T-cell (primary cell): ENCODE measurements at regions not wholly inside any gene's neighbourhood (a gene's known extent, or its start where the extent isn't known, plus 50 kb on each side); places are given as distances from the start of the nearest gene placed in this dataset.
A peak's percentile ranks its signal among the peaks of the same experiment; 100 is the strongest.

Experiments used
- ATAC-seq, 4 experiments: fragments of 200-7000 bp in 3 of 4; fragments of 150-1000 bp in 1 of 4; cut with Tn5 transposase; replicated peaks in 1 of 4; 1 replicate in 3 of 4; 2 replicates in 1 of 4; pipeline ENCODE4 v1.10.0; 2021; ENCODE audit warnings: moderate library complexity in 3 of 4, mild to moderate bottlenecking in 2 of 4, moderate number of reproducible peaks in 1 of 4
- CTCF ChIA-PET, 2 donors: fragments of 300-600 bp; sonication (Branson Sonifier 250); formaldehyde crosslinking; loops; one replicate each; lab custom pipeline; 2022; ENCODE audit warnings: antibody characterized with exemption in 2 of 2; lab: Charles Lee
- POLR2A ChIA-PET, 2 donors: fragments of 300-600 bp; sonication (Branson Sonifier 250); formaldehyde crosslinking; loops; one replicate each; lab custom pipeline; 2022; ENCODE audit warnings: antibody characterized with exemption in 2 of 2; lab: Charles Lee
- DNase-seq, 35 experiments: peaks; one replicate each; pipeline versions ENCODE4 v3.0.0 to v3.0.0-alpha.2; 2013 to 2023
- H3K27ac ChIP-seq: one replicate; pipeline ENCODE4 v1.5.1; 2013; ENCODE audit warnings: low read length
- H3K27me3 ChIP-seq, 2 experiments: replicated peaks in 1 of 2; 1 replicate in 1 of 2; 2 replicates in 1 of 2; pipeline versions ENCODE4 v1.6.1 to v1.7.0; 2013; ENCODE audit warnings: low read length in 1 of 2, mixed read lengths in 1 of 2; ENCODE audit not compliant: control insufficient read depth in 2 of 2, insufficient read depth in 2 of 2; ENCODE audit errors: extremely low read depth in 1 of 2
- H3K36me3 ChIP-seq, 2 donors: 1 replicate in 1 of 2; 2 replicates in 1 of 2; pipeline versions ENCODE4 v1.6.1 to v1.7.0; 2013; ENCODE audit warnings: low read length in 1 of 2; ENCODE audit not compliant: control insufficient read depth in 2 of 2, insufficient read depth in 1 of 2; ENCODE audit errors: extremely low read depth in 1 of 2
- H3K4me1 ChIP-seq, 2 experiments: 1 replicate in 1 of 2; 2 replicates in 1 of 2; pipeline versions ENCODE4 v1.6.1 to v1.7.0; 2013; ENCODE audit warnings: low read length in 2 of 2, mixed read lengths in 1 of 2; ENCODE audit not compliant: insufficient read depth in 2 of 2, control insufficient read depth in 1 of 2; ENCODE audit errors: extremely low read depth in 1 of 2
- H3K4me3 ChIP-seq, 2 donors: 1 replicate in 1 of 2; 2 replicates in 1 of 2; pipeline versions ENCODE4 v1.5.1 to v1.7.0; 2013; ENCODE audit warnings: mild to moderate bottlenecking in 2 of 2, low read length in 1 of 2, moderate library complexity in 1 of 2; ENCODE audit not compliant: control insufficient read depth in 1 of 2; ENCODE audit errors: extremely low read depth in 1 of 2
- H3K9me3 ChIP-seq: 2 replicates; pipeline ENCODE4 v1.7.0; 2013
- H3K27ac Mint-ChIP-seq, 2 donors: one replicate each; pipeline ENCODE4 v1.8.0; 2020 to 2021; ENCODE audit warnings: mild to moderate bottlenecking in 2 of 2, mixed read lengths in 2 of 2
- H3K27me3 Mint-ChIP-seq, 2 donors: one replicate each; pipeline ENCODE4 v1.8.0; 2021 to 2022; ENCODE audit warnings: mixed read lengths in 2 of 2
- H3K36me3 Mint-ChIP-seq: one replicate; pipeline ENCODE4 v1.8.0; 2021; ENCODE audit warnings: mixed read lengths
- H3K4me1 Mint-ChIP-seq, 3 donors: one replicate each; pipeline ENCODE4 v1.8.0; 2020 to 2022; ENCODE audit warnings: mixed read lengths in 3 of 3, mild to moderate bottlenecking in 1 of 3
- H3K4me3 Mint-ChIP-seq, 3 donors: one replicate each; pipeline ENCODE4 v1.8.0; 2020 to 2022; ENCODE audit warnings: mild to moderate bottlenecking in 3 of 3, mixed read lengths in 3 of 3, moderate library complexity in 3 of 3
- H3K9me3 Mint-ChIP-seq, 3 donors: one replicate each; pipeline ENCODE4 v1.8.0; 2020 to 2022; ENCODE audit warnings: mixed read lengths in 3 of 3
- whole genome bisulfite sequencing: methylation state at CpG from one replicate; pipeline ENCODE4 v1.1.5; 2013; ENCODE audit warnings: missing lambda C conversion rate; ENCODE audit not compliant: insufficient coverage; 5-methylcytosine and 5-hydroxymethylcytosine counted together

DNA sequence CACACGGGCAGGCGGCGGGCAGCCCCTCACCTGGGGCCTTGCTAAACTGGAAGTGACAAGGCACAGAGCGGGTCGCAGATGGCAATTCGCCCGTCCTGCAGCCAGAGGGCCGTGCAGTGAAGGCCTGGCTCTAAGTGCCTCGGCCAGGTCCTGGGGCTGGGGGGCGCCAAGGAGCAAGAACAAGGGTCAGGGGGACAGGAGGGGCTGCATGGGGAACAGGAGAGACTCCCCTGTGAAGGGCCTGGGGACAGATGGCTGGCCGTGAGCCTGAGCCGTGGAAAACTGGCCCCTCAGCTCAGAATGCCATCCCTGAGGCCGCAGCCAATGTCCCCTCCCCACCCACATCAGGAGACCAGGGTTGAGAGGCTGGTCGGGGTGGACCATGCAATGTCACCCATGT, 60.0 kb downstream of the RTL6 start:
- DNase-seq = no peak
- Histone ChIP-seq H3K9me3 (no peaks in the 10 kb centered on the region), H3K27ac (no peak overlapping the region), H3K27me3 (peaks cover 0 to 5% of the 10 kb centered on the region in 2 experiments), H3K4me3 (no peak overlapping the region), H3K36me3 (no peaks in the 10 kb centered on the region), H3K4me1 (no peaks in the 10 kb centered on the region)
- WGBS = 90% methylated on average over 11 of the region's 14 CpGs
- H3K27ac Mint-ChIP-seq = no peak overlapping the region
- H3K9me3 Mint-ChIP-seq = no peaks in the 10 kb centered on the region
- H3K4me3 Mint-ChIP-seq = no peak overlapping the region
- no peaks in the 10 kb centered on the region for H3K27me3 Mint-ChIP-seq
- ChIA-PET POLR2A (no interaction called here), CTCF (no interaction called here)
- ATAC-seq = no peak
- no peaks in the 10 kb centered on the region for H3K4me1 Mint-ChIP-seq
- H3K36me3 Mint-ChIP-seq = no peaks in the 10 kb centered on the region

DNA sequence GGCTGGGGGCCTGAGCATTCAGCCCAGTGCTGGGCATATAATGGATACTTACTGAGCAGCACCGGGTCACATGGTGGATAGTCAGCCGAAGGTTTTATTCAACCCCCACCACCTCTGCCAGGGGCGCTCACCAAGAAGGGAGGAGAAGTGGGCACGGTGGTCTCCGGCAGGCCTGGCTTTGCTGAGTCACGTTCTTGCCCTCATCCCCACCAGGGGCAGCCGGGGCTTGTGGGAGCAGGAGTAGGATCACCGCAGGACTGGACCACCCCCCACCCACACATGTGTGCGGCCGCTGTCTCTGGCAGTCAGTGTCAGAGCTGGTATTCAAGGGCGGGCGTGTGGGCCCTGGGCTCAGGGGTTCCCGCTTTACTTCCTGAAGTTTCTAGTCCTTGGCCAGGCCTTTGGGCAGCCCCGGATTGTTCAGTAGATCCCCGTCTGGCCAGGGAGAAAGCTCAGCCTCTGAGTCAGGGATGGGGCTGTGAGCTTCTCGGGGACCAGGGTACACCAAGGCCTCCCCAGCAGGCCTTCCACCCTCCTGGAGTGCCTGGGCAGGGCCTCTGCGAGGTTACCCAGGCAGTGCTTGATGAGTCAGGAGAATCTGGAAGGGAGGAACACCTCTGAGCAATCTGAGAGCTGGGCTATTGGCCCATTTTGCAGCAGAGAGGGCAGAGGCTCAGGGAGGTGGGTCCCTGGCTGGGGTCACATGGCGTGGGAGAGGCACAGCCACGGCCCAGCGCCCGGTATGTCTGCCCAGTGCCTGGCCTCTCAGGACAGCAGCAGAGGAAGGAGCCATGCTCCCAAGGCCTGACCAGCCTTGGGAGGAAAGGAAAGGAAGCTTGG, 60.6 kb downstream of the RTL6 start:
- Mint-ChIP-seq H3K4me3 (no peak overlapping the region), H3K27ac (no peak overlapping the region), H3K27me3 (no peaks in the 10 kb centered on the region), H3K4me1 (no peaks in the 10 kb centered on the region), H3K9me3 (no peaks in the 10 kb centered on the region), H3K36me3 (no peaks in the 10 kb centered on the region)
- Histone ChIP-seq H3K4me3 (no peak overlapping the region), H3K36me3 (no peaks in the 10 kb centered on the region), H3K9me3 (no peaks in the 10 kb centered on the region), H3K27ac (no peak overlapping the region), H3K27me3 (peaks cover 0 to 5% of the 10 kb centered on the region in 2 experiments), H3K4me1 (no peaks in the 10 kb centered on the region)
- no peak for ATAC-seq
- ChIA-PET POLR2A (no interaction called here), CTCF (no interaction called here)
- DNase-seq = no peak
- 92% methylated on average over 13 of the region's 21 CpGs for WGBS

DNA sequence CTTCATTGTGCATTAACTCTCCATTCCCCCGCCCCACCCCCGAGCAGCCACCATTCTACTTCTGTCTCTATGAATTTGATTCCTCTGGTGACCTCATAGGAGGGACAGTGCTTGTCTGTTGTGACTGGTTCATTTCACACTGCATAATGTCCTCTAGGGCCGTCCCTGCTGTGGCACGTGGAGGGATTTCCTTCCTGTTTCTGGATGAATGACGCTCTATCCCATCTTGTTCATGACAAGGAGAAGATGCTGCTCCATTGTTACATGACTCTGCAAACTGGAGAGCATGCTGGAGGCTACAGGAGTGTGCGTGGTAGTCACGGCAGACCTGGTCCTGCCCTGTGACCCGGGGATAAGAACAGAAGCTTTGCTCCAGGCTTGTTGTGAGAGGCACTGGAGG, 61.3 kb downstream of the RTL6 start:
- no peak overlapping the region for H3K4me3 ChIP-seq
- H3K9me3 Mint-ChIP-seq = no peaks in the 10 kb centered on the region
- ATAC-seq = no peak
- H3K36me3 ChIP-seq = no peaks in the 10 kb centered on the region
- no peaks in the 10 kb centered on the region for H3K4me1 ChIP-seq
- POLR2A ChIA-PET = no interaction called here
- no peaks in the 10 kb centered on the region for H3K4me1 Mint-ChIP-seq
- H3K9me3 ChIP-seq = no peaks in the 10 kb centered on the region
- H3K27ac ChIP-seq = no peak overlapping the region
- H3K36me3 Mint-ChIP-seq = no peaks in the 10 kb centered on the region
- no peaks in the 10 kb centered on the region for H3K27me3 Mint-ChIP-seq
- no peak overlapping the region for H3K27ac Mint-ChIP-seq
- 70% methylated on average over 6 of the region's 8 CpGs for WGBS
- CTCF ChIA-PET = no interaction called here
- no peak for DNase-seq
- H3K4me3 Mint-ChIP-seq = no peak overlapping the region
- peaks cover 0 to 5% of the 10 kb centered on the region in 2 experiments for H3K27me3 ChIP-seq

DNA sequence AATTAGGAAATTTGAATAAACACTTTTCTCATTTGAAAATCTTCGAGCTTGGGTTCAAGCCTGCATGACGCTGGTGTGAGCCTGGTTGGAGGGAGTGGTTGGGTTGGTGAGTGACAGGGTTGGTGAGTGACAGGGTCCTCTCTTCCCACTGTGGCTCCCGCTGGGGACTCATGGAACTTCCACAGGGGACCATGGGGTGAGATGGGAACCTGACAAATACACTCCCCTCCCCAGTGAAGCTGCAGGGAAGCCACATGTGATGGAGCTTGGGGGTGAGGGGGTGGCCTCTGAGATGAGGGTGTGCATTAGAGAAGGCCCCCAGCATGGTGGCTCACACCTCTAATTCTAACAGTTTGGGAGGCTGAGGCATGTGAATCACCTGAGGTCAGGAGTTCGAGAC, 66.8 kb downstream of the RTL6 start:
- no peak for DNase-seq
- POLR2A ChIA-PET = no interaction called here
- ATAC-seq = no peak
- no peaks in the 10 kb centered on the region for H3K4me1 Mint-ChIP-seq
- no peaks in the 10 kb centered on the region for H3K4me1 ChIP-seq
- H3K9me3 Mint-ChIP-seq = no peaks in the 10 kb centered on the region
- H3K27me3 ChIP-seq = peaks cover 0 to 15% of the 10 kb centered on the region in 2 experiments
- H3K36me3 Mint-ChIP-seq = no peaks in the 10 kb centered on the region
- no peak overlapping the region for H3K4me3 ChIP-seq
- H3K9me3 ChIP-seq = no peaks in the 10 kb centered on the region
- no CpG with 5 or more reads among the region's 4 CpGs for WGBS
- H3K4me3 Mint-ChIP-seq = no peak overlapping the region
- no peak overlapping the region for H3K27ac ChIP-seq
- CTCF ChIA-PET = interaction anchor here in 1 of 2 donors (0.7 kb wide), 1 partner anchor 169 kb away, joined by 4 read pairs; no protein-coding TSS in a partner anchor
- no peaks in the 10 kb centered on the region for H3K27me3 Mint-ChIP-seq
- H3K36me3 ChIP-seq = no peaks in the 10 kb centered on the region
- H3K27ac Mint-ChIP-seq = peak overlapping the region in 1 of 2 donors; percentile 16

DNA sequence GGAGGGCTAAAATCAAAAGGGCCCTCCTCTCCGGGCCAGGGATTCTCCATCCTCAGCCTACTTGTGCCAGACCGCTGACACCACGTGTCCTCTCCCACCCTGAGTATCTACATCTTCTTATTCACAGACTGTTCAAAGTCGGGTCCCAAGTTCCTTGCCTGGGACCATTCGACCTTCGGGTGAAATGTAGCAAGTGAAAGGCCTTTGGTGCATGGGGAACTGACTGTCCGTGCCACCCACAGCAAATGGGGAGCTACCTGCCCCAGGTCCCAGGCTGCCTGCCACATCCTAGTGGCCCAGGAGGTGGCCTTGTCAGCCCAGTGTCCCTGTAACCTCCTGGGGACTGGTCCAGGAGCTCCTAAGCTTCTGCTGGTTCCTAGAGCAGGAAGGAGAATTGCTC, 67.3 kb downstream of the RTL6 start:
- CTCF ChIA-PET = no interaction called here
- no peak for ATAC-seq

DNA sequence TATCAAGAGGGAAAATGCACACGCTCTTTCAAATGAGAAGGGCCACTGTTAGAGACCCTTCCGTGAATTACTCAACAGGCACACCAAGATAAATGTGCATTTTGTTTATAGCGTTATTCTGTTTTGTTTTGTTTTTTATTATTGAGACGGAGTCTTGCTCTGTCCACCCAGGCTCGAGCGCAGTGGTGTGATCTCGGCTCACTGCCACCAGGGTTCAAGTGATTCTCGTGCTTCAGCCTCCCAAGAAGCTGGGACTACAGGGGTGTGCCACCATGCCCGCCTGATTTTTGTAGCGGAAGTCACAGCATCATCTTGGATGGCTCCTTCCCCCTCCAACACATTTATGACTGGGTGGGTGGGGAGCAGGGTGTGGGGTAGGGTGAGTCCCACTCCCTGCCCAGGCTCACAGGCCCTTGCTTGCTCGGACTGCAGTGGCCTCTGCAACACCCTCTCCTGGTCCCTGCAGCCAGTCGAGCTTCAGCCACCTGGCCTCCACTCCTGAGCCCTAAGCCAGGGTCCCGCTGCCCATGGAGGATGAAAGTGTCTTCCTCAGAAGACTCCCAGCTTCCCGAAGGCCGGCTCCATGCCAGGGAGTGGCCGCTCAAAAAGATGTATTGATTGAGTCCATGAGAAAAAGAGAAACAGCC, 68.0 kb downstream of the RTL6 start:
- H3K4me3 Mint-ChIP-seq = no peak overlapping the region
- H3K9me3 Mint-ChIP-seq = no peaks in the 10 kb centered on the region
- no peaks in the 10 kb centered on the region for H3K36me3 Mint-ChIP-seq
- no peaks in the 10 kb centered on the region for H3K4me1 Mint-ChIP-seq
- no peak for DNase-seq
- no peak overlapping the region for H3K27ac ChIP-seq
- peaks cover 0 to 4% of the 10 kb centered on the region in 2 donors for H3K27me3 Mint-ChIP-seq
- H3K27me3 ChIP-seq = peaks cover 0 to 20% of the 10 kb centered on the region in 2 experiments
- H3K36me3 ChIP-seq = no peaks in the 10 kb centered on the region
- no peak overlapping the region for H3K4me3 ChIP-seq
- ATAC-seq = no peak
- ChIA-PET POLR2A (no interaction called here), CTCF (no interaction called here)
- no peaks in the 10 kb centered on the region for H3K4me1 ChIP-seq
- 91% methylated on average over 13 of the region's 16 CpGs for WGBS
- H3K27ac Mint-ChIP-seq = no peak overlapping the region
- H3K9me3 ChIP-seq = no peaks in the 10 kb centered on the region

More for the DNA sequence above, 67.3 kb downstream of the RTL6 start:
- Histone ChIP-seq H3K36me3 (no peaks in the 10 kb centered on the region), H3K4me3 (no peak overlapping the region), H3K4me1 (no peaks in the 10 kb centered on the region), H3K27me3 (peaks cover 0 to 15% of the 10 kb centered on the region in 2 experiments), H3K9me3 (no peaks in the 10 kb centered on the region), H3K27ac (no peak overlapping the region)
- no peaks in the 10 kb centered on the region for H3K36me3 Mint-ChIP-seq
- 85% methylated on average over 6 of the region's 7 CpGs for WGBS
- H3K9me3 Mint-ChIP-seq = no peaks in the 10 kb centered on the region
- H3K27me3 Mint-ChIP-seq = no peaks in the 10 kb centered on the region
- no peak overlapping the region for H3K4me3 Mint-ChIP-seq
- H3K4me1 Mint-ChIP-seq = no peaks in the 10 kb centered on the region
- no peak for DNase-seq
- no peak overlapping the region for H3K27ac Mint-ChIP-seq
- POLR2A ChIA-PET = no interaction called here
